ENCODE measurements at regions not wholly inside any gene's neighbourhood (a gene's known extent, or its start where the extent isn't known, plus 50 kb on each side); places are given as distances from the start of the nearest gene placed in this dataset.

- no peak for TF ChIP-seq CTCF (conservative IDR thresholded peaks at IDR 0.05; ENCODE audit: low read depth, low read length)
- no peak for TF ChIP-seq EZH2 (IDR thresholded peaks at IDR 0.05; ENCODE audit: low read length, unreplicated experiment)
These were observed 257.6 kb upstream of the ZMIZ1 start for GRCh38 chr10:78811174-78811573.

All from PC-3 (cell line).